Esophagus muscularis mucosa (tissue), 4 donors: ENCODE measurements at regions not wholly inside any gene's neighbourhood (a gene's known extent, or its start where the extent isn't known, plus 50 kb on each side); places are given as distances from the start of the nearest gene placed in this dataset.

Experiments used
- DNase-seq: peaks from one replicate; pipeline ENCODE4 v3.0.0-alpha.2; 2017; ENCODE audit errors: extremely low spot score
- H3K27ac ChIP-seq, 4 donors: fragments of 200-600 bp; sonication (generic); replicated peaks in 1 of 4; 1 replicate in 3 of 4; 2 replicates in 1 of 4; pipeline ENCODE4 v1.5.1; 2016 to 2019; ENCODE audit warnings: mild to moderate bottlenecking in 1 of 4
- H3K27me3 ChIP-seq, 4 donors: fragments of 200-600 bp; sonication (generic); one replicate each; pipeline versions ENCODE4 v1.5.1 to v1.6.0; 2016 to 2019
- H3K36me3 ChIP-seq, 4 donors: fragments of 200-600 bp; sonication (generic); one replicate each; pipeline ENCODE4 v1.5.1; 2016 to 2019
- H3K4me1 ChIP-seq, 4 donors: fragments of 200-600 bp; sonication (generic); one replicate each; pipeline ENCODE4 v1.5.1; 2016 to 2019
- H3K4me3 ChIP-seq, 4 donors: fragments of 200-600 bp; sonication (generic); 1 replicate in 2 of 4; 2 replicates in 2 of 4; pipeline ENCODE4 v1.5.1; 2016 to 2019; ENCODE audit warnings: mild to moderate bottlenecking in 4 of 4, moderate library complexity in 1 of 4
- H3K9me3 ChIP-seq, 4 donors: fragments of 200-600 bp; sonication (generic); 1 replicate in 3 of 4; 2 replicates in 1 of 4; pipeline ENCODE4 v1.5.1; 2016 to 2019
- CTCF ChIP-seq, 3 experiments: fragments of 200-600 bp in 2 of 3; fragments of 450-650 bp in 1 of 3; sonication (generic) in 2 of 3; IDR thresholded peaks; one replicate each; pipeline ENCODE4 v1.5.1; 2017 to 2019; ENCODE audit warnings: antibody characterized with exemption in 3 of 3, mild to moderate bottlenecking in 2 of 3, moderate library complexity in 1 of 3
- EP300 ChIP-seq: sonication (generic); formaldehyde crosslinking; IDR thresholded peaks from one replicate; pipeline ENCODE4 v1.6.1; 2017; ENCODE audit warnings: antibody characterized with exemption
- POLR2A ChIP-seq: fragments of 450-650 bp; IDR thresholded peaks from one replicate; pipeline ENCODE4 v1.6.1; 2017; ENCODE audit warnings: antibody characterized with exemption, moderate library complexity, mild to moderate bottlenecking, low read depth
- POLR2AphosphoS5 ChIP-seq, 2 donors: sonication (generic); formaldehyde crosslinking; IDR thresholded peaks; one replicate each; pipeline ENCODE4 v1.6.1; 2017; ENCODE audit warnings: antibody characterized with exemption in 2 of 2
- WGBS: methylation state at CpG from one replicate; pipeline ENCODE4 v1.1.5; 2018; 5-methylcytosine and 5-hydroxymethylcytosine counted together
- intact Hi-C: fragments of 100-400 bp; cut with DNase I; formaldehyde crosslinking; loops from one replicate; pipeline ENCODE4 v1.15.1; 2023

GRCh38 chr1:59125154-59125553 is 171.7 kb upstream of the FGGY start:
- whole genome bisulfite sequencing: 89% methylated on average over 2 of the region's 2 CpGs
- intact Hi-C loops: no loop called here
- peak; percentile 57 for DNase-seq
- H3K4me1 ChIP-seq: peaks cover 0 to 6% (median 2%) of the 10 kb centered on the region in 4 donors
- no peaks in the 10 kb centered on the region for H3K36me3 ChIP-seq
- H3K4me3 ChIP-seq: no peak overlapping the region
- H3K27ac ChIP-seq: no peak overlapping the region
- H3K27me3 ChIP-seq: no peaks in the 10 kb centered on the region
- no peaks in the 10 kb centered on the region for H3K9me3 ChIP-seq
- TF ChIP-seq POLR2AphosphoS5 (IDR thresholded peaks at IDR 0.05): no peak
- no peak for TF ChIP-seq POLR2A
- no peak for TF ChIP-seq EP300
- no peak for TF ChIP-seq CTCF (IDR thresholded peaks at IDR 0.05)

GRCh38 chr1:59125676-59126320 is 171.1 kb upstream of the FGGY start:
- TF ChIP-seq POLR2A (no peak), CTCF (IDR thresholded peaks at IDR 0.05) (no peak), EP300 (no peak), POLR2AphosphoS5 (IDR thresholded peaks at IDR 0.05) (no peak)
- Histone ChIP-seq H3K4me3 (no peak overlapping the region), H3K36me3 (no peaks in the 10 kb centered on the region), H3K27ac (no peak overlapping the region), H3K27me3 (no peaks in the 10 kb centered on the region), H3K4me1 (peaks cover 0 to 6% (median 2%) of the 10 kb centered on the region in 4 donors), H3K9me3 (no peaks in the 10 kb centered on the region)
- DNase-seq: no peak
- intact Hi-C loops: no loop called here
- 93% methylated on average over 3 of the region's 3 CpGs for WGBS

GRCh38 chr1:59126366-59126765 is 170.5 kb upstream of the FGGY start:
- intact Hi-C loops: no loop called here
- WGBS: 96% methylated on average over 1 of the region's 1 CpG

GRCh38 chr1:59128239-59128736 is 168.6 kb upstream of the FGGY start:
- no peak for TF ChIP-seq EP300
- Histone ChIP-seq H3K36me3 (no peaks in the 10 kb centered on the region), H3K9me3 (no peaks in the 10 kb centered on the region), H3K4me3 (no peak overlapping the region), H3K27me3 (no peaks in the 10 kb centered on the region), H3K4me1 (peaks cover 0 to 6% (median 2%) of the 10 kb centered on the region in 4 donors), H3K27ac (no peak overlapping the region)
- peak; percentile 10 for DNase-seq
- intact Hi-C loops: no loop called here
- WGBS: 83% methylated on average over 1 of the region's 1 CpG

More at GRCh38 chr1:59126366-59126765, 170.5 kb upstream of the FGGY start:
- H3K9me3 ChIP-seq: no peaks in the 10 kb centered on the region
- no peaks in the 10 kb centered on the region for H3K36me3 ChIP-seq
- TF ChIP-seq CTCF (IDR thresholded peaks at IDR 0.05) (no peak), EP300 (no peak), POLR2AphosphoS5 (IDR thresholded peaks at IDR 0.05) (no peak), POLR2A (no peak)
- no peak for DNase-seq
- H3K4me3 ChIP-seq: no peak overlapping the region
- H3K4me1 ChIP-seq: peaks cover 0 to 6% (median 2%) of the 10 kb centered on the region in 4 donors
- no peaks in the 10 kb centered on the region for H3K27me3 ChIP-seq
- H3K27ac ChIP-seq: no peak overlapping the region

GRCh38 chr1:59128784-59129227 is 168.1 kb upstream of the FGGY start:
- TF ChIP-seq POLR2AphosphoS5 (IDR thresholded peaks at IDR 0.05): no peak
- no peak for TF ChIP-seq POLR2A
- H3K4me3 ChIP-seq: no peak overlapping the region
- 81% methylated on average over 4 of the region's 4 CpGs for WGBS
- H3K36me3 ChIP-seq: no peaks in the 10 kb centered on the region
- no peaks in the 10 kb centered on the region for H3K27me3 ChIP-seq
- intact Hi-C loops: no loop called here
- peak; percentile 31 for DNase-seq
- H3K4me1 ChIP-seq: peaks cover 0 to 6% (median 2%) of the 10 kb centered on the region in 4 donors
- H3K27ac ChIP-seq: no peak overlapping the region
- no peaks in the 10 kb centered on the region for H3K9me3 ChIP-seq
